Fibroblast of skin of right biceps (primary cell): ENCODE measurements at regions not wholly inside any gene's neighbourhood (a gene's known extent, or its start where the extent isn't known, plus 50 kb on each side); places are given as distances from the start of the nearest gene placed in this dataset.

ENCODE experiments used
- DNase-seq: peaks from one replicate; pipeline ENCODE4 v3.0.0-alpha.2; 2013

DNA sequence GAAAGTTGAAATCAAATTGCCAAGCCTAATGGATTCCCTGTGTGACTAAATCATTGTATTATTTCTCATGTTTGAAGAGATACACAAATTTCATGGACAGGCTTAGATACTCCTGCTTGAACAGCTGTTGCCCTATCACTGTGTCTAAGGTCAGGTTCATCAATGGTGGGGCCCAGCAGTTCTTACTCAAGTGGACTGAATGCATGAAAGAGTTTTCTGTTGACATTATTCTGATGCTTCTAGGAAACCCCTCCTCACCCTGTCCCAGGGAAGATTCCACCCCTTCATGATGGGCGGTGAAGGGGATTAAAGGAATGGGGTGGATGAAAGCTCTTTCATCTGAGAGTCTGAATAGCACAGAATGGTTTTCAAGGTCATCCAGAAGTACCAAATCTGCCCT is 148.8 kb downstream of the INO80D start:
- no peak for DNase-seq

DNA sequence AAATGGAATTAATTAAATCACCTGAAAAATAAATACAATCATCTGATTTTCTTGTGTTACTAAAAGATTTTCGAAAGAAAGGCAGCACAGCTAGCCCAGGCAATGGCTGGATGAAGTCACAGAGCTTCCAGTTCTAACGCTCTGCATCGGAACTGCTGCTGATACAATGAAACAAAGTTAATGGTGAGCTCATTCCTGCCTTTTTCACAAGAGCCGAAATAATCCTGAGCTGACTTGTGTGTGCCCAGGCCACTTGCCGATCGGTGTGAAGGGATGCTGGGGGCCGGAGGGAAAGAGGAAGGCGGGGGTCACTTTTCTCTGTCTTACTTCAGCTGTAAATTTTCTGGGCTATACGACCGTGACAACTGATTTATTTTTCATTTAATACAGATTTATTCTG is 149.5 kb downstream of the INO80D start:
- DNase-seq: no peak

DNA sequence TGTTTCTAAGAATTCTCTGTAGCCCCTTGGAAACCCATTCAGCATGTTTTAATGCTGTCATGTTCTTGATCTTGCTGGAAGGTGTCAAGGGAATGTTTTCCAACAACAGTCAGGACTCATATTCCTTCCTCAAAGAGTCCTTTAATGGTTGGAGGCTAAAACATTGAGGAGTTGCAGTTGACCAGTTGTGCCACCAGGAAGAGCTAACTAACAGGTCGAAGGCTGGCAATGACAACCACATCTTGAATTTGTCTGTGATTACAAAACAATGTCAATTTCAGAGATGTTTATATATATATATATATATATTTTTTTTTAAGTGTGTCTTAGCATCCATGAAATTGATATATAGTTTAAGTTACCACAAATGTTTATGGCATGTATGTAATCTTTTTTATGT is 151.5 kb downstream of the INO80D start:
- no peak for DNase-seq

DNA sequence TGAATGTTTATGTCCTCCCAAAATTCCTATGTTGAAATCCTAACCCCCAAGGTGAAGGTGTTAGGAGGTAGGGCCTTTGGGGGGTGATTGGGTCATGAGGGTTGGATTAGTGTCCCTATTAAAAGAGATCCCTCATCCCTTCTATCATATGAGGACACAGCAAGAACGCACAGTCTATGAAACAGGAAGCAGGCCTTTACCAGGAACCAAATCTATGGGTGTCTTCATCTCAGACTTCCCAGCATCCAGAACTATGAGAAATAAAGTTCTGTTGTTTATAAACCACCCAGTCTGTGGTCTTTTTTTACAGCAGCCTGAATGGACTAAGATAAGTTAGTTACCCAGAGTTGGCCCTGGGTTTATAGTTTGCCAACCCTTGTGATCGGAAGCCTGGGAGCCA is 153.1 kb downstream of the INO80D start:
- DNase-seq: no peak

DNA sequence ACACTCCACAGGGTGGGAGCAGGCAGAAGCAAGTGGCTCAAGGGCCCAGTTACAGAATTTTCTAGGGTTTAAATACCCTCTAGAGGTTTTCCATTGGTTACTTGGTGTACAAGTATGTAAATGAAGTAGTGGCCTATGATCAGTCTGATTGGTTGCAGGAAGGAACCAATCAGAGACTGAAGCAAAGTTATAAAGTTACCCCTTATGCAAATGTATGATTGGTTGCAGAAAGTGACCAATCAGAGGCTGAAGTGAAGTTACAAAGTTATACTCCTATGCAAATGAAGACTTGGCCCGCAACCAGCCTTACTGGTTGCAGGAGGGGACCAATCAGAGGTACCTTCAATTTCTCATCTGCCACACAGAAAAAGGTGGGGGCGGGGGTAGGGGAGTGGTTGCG is 154.6 kb downstream of the INO80D start:
- no peak for DNase-seq

DNA sequence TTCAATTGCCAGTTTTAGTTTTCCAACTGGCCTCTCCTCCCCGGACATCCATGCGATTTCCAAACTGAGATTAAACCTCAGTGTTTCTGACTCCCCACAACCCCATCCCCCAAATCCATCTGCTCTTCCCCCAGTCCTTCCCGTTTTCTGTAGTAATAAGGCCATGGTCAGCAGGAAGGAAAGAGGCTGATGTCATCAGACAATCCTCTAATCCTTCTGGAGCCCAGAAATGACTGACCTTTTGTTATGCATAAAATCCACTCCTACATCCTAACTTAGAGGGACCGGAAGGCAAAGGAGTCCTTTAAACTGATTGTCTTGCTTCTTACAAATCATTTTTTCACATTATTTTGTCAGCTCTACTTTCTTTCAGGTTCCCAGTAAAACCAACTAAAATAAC is 155.8 kb downstream of the INO80D start:
- DNase-seq: peak; percentile 33

DNA sequence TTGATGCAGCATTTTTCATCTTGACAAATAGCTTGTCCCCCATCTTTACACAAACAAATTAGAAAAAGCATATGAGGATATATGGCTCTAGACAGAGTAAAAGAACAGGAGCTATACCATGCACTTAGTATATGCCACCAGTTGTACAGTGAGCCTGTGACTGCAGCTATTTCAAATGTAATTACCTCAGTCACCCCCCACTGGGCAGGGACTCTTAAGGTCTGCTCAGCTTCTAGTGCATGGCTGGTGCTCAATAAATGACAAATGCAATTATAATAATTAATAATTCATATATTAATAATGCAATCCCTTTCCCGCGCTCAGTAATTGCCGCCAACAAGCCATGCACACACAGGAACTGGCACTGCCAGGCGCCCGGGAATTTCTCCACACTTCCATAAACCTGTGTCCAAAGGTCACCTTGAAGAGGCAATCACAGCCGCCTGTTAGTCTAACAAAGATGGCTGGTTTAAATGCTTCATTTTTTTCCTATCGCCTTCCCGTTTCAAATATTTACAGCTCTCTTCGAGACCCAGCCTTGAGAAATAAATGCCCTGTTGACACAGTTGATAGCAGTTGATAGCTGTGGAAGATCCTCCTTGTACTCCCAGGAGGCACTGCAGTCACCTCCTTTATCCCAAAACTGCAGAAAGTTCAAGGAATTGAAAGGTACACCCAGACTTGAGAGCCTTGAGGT is 156.6 kb downstream of the INO80D start:
- no peak for DNase-seq

DNA sequence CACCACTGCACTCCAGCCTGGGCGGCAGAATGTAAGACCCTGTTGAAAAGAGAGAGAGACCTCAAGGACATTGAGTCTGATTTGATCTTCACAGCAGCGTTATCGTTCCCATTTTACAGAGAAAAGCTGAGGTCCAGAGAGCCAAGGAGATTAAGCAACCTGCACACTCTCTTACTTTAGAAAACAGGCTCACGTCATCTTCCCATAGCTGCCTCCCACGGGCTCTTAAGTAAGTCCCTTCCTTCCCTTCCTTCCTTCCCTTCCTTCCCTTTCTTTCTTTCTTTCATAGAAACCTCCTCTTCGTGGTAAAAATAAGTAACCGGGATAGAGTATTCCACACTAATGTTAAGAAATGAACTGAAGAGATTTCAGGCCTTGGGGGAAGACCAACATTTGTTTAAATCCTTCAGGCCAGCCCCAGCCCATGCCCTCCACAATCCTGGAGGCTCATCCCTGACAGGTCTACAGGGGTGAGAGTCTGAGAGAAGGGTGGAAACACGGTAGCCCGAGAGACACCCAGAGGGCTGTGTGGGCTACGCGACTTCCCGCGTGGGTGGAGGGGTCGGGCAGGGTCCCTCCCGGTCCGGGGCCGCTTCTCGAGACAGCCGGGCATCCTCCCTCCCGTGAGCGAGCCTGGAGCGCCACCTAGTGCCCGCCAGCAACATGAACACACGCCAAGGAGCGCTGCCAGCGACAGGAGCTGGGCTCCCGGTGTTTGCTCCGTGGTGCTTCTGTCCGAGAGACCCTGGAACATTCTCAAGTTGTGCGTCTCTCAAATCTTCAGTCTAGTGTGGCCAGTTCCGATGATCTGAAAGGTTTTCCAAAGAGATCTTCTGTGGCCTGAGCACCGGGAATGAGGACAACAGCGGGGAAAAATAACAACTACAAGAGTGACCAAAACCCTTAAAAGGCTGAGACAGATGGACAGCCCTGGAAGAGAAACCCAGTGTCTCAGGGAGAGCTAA is 160.3 kb downstream of the INO80D start:
- DNase-seq: peak; percentile 61

DNA sequence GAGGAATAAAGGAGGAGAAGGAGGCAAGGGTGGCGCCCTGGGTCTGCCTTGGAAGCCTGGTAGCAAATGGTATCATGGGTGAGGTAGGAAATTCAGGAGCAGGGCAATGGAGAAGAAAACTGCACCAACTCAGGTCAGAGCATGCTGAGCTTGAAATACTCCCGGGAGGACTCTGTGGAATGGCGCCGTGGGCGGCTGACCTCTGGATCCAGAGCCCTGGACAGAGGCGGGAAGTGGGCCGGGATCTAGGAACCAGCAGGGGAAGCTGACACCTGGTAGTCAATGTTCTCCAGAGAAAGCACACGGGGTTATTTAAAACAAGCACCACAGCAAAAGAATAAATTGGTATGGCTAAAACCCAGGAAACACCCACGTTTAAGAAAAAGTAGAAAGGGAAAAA is 161.3 kb downstream of the INO80D start:
- DNase-seq: no peak

DNA sequence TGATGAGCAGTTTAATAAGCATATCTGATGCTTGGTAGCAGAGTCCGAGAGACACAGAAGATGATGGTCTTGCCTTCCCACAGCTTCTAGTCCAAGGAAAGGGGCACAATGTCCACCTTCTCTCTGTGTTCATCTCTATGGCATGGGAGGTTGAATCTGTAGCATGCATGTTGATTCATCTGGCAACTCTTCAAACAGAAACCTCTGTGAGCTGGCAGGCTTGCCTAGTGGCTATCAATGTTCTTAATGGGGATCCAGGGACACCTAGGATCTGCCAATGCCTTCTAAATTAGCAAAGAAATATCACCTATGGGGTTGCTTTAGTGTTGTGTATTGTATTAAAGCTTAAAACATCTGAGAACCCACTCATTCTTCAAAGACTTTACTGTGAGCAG is 170.8 kb downstream of the INO80D start:
- no peak for DNase-seq

DNA sequence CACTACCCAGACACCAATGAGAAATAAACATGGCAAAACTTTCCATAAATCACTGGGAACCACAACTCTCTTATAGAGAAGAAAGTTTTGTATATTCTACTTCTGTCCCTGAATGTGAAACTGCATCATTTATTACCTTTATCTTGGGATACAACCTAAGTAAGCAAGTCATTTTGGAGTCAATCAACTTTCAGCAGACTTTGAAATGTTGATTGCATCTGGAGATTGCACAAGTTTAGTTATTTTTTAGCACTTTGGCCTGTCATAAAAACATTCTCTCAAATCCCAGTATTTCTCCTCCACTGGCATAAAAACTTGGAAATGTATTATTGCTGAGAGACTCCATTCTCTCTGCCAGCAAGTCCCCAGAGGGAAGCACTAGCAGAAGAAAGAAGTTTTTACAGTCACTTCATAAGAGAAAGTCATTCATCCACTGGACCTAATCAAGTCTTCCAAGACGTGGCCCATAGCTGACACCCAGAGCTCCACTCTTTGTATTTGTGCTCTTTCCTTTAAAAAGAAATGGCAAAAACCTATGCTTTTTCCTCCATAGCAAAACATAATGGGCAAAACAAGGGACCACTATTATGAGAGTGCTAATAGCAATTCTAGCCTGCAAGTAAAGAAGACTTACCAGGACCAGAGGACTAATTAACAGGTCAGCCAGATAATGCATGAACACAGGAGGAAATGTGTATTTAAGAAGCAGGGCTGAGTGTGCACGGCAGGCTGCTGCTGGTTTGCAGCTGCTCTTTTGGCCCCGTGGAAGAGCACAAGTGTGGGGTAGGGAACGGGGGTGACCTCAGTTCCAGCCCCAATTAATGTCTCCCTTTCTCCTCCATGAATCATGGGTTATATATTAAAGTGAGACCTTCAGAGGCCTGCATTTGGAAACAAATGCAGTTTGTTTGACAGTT is 171.5 kb downstream of the INO80D start:
- DNase-seq: no peak

DNA sequence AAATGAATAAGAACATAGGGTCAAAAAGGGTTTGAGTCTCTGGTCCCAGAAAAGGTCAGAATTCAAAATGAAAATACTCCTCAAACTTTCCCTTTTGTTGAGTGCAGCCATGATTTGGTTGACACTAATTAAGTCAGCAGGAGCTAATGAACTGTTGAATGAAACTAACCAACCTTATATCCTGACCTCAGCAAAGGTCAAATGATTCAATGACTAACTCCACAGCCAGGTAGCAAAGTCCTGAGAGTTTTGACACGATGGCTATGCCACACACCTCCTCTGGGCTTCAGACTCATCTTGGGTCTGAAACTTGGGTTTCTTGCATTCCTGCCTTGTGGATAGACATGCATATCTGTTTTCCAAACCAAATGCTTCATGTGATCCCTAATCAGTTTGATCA is 172.3 kb downstream of the INO80D start:
- DNase-seq: no peak

DNA sequence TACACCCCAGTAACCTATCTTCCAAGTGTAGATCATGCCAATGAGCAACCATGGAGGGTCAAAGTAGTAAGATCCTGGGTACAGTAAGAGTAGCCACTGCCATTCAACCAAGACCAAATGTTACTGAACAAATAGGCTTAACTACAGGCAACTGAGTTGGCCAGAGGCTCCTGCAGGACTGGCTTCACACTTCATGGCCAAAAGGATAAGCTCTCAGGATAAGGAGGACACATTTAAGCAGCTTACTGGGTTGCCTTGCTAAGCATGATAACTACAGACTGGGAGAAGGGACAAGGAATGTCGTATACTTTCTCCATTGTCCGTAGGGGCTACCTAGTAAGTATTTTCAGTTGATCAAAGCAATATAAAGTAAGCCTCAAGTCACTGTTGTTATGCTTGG is 174.7 kb downstream of the INO80D start:
- no peak for DNase-seq

DNA sequence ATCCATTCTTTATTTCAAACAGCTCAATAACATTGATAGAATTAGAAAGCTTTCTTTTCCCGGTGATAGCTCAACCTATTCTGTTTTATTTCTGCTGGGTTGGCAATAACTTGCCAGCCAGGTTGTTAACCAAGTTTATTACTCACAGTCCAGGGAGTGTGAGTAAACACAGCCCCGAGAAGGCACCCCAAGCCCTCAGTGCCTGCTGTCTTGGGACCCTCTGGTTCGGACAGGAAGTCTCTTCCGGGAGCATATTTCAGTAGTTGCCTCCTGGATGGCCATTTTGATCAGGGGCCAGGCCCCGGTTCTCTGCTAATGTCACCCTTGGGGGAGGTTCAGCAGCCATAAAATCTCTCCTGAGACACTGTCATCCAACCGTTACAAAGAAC is 176.8 kb downstream of the INO80D start:
- no peak for DNase-seq

DNA sequence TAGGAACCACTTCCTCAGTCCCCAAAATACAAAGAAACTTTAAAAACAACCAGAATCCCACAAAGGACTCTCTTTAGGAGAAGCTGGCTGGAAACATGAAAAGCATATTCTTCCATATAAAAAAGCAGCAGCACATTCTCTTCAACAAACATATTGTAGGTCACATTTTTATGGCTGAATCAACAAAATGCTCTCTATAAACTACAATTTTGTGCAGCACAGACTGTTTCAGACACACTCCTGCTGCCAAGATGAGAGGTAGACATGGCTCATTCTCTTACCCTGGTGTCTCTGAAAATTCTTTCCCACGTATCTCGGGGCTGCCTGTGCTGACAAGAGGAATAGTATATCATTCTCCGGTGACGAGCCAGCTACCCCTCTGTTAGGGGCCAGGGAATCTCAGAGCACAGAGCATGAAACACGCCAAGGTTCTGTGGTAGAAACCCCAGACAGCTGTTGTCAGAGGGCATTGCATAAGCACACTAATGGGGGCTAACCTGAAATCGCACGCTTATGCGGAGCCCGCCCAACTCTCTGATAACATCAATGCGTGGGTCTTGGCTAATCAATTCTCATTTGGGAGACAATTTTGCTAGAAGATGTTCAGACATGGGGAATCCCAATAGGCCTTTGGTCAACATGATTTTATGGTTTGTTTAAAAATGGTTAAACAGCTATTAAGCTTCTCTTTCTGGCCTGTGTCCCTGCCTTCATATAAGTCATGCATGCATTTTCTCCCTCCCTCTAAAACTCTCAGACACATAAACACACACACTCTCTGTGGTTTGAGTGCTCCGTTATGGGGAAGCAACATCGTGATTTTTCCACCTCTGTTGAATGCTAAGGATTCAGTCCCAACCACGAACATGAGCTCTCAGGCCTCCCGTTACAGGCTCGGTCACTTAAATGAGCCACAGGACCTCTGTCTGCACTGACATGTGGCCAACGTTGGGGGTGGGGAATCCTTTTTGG is 177.5 kb downstream of the INO80D start:
- peak; percentile 67 for DNase-seq

DNA sequence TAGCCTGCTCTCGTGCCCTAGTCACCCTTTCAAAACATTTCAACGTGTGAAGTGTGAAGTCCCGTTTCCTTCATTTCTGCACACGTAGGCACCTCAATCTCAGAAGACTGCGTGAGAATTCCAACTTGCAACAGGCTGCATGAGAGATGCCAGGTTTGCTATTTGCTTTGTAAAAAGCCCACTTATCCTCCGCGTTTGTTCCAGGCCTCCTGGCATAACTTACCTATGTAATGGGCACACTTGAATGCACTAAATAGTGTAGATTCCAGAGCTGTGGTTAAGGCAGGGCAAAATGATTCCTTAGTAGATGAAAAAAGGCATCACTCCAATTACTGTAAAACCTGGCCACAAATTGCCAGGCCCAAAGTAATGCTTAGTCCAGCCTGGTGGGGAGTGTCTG is 179.6 kb downstream of the INO80D start:
- DNase-seq: no peak

DNA sequence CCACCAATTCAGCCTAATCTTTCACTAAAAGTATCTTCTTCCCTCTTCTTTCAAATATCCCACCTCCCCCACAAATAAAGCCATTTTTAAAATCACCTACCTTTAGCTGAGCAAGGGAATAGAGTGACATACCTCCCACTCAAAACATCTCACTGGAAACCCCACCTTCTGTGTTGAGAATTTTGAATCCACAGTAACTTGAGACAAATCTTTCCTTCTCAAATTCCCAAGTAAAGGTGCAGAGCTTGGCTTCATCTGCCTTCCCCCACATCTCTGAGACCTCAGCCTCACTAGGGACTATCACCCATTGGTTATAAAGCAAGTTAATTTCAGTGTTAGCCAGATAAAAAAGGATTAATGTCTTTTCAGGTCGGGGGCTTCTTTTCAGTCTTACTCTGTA is 180.4 kb downstream of the INO80D start:
- no peak for DNase-seq

DNA sequence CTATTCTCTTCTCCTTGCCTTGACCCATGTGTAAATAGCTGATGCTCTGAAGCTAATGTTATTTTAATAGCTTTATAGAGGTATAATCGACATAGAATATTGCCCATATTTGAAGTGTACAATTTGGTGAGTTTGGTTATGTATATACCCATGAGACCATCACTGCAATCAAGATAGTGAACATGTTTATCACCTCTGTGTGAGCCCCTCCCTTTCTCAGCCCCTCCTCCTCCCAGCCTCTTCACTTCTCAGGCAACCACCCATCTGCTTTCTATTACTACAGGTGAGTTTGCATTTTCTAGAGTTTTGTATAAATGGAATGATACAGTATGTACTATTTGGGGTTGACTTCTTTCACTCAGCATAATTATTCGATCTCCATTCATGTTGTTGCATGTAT is 181.1 kb downstream of the INO80D start:
- DNase-seq: no peak

DNA sequence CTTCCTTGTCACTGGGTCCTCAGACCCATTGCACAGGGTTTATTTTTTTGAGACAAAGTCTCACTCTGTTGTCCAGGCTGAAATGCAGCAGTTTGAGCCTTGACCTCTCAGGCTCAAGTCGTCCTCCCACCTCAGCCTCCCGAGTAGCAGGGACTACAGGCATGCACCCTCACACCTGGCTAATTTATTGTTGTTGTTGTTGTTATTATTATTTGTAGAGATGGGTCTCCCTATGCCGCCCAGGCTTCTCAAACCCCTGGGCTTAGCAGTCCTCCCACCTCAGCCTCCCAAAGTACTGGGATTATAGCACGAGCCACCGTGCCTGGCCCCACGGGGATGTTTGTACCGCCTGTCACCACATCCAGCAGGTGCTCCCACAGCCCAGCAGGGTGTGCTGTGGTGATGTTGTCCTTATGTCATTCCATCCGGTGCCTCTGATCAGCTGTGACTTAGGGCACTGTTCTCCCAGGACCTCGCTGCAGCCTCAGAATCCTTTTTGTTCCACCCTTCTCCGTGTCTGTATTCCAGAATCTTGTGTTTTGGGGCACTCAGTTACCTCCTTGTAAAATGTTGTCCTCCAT is 182.3 kb downstream of the INO80D start:
- no peak for DNase-seq

DNA sequence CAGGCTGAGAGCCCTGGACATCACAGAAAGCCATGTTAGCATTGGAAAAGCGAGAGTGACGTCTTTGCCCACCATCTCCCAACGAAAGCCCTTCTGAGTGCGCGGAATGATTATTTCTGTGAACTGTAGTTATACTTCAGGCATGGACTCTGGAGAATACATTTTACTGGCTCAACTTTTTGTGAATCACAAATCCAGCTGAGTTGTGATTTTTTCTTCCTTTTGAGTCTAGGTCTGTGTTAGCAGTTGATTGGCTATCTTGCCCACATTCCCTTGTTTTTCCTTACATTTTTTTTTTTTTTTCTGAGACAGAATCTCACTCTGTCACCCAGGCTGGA is 183.1 kb downstream of the INO80D start:
- no peak for DNase-seq

DNA sequence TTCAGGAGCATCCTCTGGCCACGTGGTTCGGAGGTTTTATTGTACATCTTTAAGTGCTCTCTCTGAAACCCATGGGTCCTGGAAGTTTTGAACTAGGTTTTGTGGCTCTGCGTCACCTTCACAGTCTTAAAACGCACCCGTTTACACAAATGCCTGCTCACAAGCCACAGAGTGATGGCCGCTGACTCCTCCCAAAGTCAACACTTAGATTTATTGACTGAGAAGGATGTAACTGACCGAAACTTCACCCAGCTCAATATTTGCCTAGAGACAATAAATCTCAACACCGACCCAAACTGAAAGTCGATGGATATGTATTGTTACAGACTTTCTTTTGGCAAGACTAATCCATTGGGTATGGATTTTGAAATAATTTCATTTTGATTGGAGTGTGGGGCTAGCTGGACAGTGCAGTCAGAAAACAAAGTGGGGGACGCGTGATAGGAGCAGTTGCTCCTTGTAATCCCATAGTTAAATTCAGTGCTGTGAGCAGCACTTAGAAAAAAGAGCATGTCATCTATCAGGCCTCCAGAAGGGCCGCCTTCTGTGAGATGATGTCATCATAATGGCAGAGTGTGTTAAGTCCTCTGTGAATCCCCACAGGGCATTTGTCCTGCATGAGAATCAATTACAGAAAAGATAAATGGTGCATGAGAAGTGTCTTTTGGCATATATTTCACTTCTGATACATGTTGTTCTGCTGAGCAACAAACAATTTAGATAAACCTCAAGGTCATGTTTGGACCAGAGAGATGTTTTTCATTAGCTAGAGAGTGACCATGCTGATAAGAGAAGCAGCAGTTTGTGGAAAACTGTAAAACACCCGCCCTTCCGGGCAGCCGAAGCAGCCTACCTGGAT is 183.7 kb downstream of the INO80D start:
- peak; percentile 36 for DNase-seq
